Ureter (tissue), 1 donor: ENCODE measurements at regions not wholly inside any gene's neighbourhood (a gene's known extent, or its start where the extent isn't known, plus 50 kb on each side); places are given as distances from the start of the nearest gene placed in this dataset.
"Not testable (repeated sequence)": the region's sequence is repeated elsewhere in the genome, so short reads cannot be mapped to it uniquely, and the experiment has no call there.

Experiments
- DNase-seq: peaks from one replicate; pipeline ENCODE4 v3.0.0-alpha.2; 2020; ENCODE audit warnings: low spot score
- donor health status: DM: yes; HTN: yes; CAD: no.

GRCh38 chr12:59404109-59404650 lies 191.6 kb upstream of the SLC16A7 start:
- DNase-seq, result no peak

DNA sequence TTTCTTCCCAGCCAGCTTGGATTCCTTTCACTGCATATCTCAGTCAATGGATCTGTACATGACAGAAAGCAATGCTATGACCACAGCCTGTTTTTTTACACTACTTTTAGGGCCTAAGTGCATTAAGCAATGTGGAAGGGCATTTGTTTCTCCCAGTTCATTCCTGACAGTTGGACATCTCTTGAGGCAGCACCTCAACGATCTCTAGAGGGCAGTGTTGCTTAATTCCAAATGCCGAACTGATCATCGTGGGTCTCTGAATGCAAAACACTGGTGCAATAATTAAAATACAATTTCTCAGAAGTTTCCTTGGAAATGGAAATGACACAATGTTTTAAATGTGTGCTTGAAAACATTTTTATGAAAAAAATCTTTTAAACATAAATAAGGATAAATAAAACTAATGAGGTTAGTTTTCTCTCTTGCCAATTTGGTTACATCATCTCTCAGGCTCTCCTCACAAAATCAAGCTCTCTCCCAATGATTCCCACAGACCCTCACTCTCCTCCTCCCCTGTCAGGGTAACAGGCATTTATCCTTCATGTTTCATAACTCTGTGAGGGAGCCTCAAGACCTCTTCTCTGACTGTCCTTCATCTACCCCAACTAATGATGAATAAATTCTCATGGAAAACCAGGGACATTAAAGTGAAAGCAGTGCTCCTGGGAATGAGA lies 192.4 kb upstream of the SLC16A7 start:
- peak; percentile 62 for DNase-seq

- DNase-seq, result no peak
Measured at GRCh38 chr12:59401862-59402261, 194.0 kb upstream of the SLC16A7 start.

DNA sequence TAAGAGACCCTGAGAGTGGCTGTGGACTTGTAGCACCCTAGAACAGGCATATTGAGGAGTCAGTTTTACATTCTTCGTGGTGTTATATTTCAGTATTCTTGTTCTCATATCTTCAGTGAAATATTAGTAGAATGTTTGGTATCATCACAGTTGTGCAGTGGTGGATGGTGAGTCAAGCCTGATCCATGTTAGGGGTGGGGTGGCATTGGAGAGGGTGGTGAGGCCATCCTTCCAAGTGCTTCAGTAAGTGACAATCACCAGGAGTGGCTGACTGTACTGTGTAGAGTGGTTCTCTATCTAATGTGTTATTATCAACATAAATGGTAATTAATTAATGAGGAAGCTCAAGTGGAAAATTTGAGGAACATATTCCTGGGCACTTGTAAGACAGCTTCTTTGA lies 197.7 kb upstream of the SLC16A7 start:
- DNase-seq, result no peak

GRCh38 chr12:59396919-59397318 lies 198.9 kb upstream of the SLC16A7 start:
- no peak for DNase-seq

DNA sequence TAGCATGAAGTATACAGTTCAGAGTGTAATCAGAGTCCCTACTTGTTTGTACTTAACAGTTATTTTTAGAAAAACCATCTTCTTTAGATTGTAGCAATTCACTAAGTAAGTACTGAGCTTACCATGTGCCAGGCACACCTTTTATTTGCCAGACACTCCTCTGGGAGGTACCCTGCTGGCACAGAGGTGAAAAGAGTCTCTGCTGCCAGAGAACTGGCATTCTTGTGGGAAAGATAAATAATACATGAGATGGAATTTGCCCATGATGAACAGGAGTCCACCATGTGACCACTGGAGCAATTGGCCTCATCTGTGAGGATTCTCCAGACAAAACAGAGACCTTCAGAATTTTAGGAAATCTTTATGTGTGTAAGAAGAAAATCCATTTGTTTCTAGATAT lies 199.3 kb upstream of the SLC16A7 start:
- DNase-seq, result no peak

- DNase-seq, result not testable (repeated sequence)
Measured at GRCh38 chr12:59395310-59395709, 200.5 kb upstream of the SLC16A7 start.

DNA sequence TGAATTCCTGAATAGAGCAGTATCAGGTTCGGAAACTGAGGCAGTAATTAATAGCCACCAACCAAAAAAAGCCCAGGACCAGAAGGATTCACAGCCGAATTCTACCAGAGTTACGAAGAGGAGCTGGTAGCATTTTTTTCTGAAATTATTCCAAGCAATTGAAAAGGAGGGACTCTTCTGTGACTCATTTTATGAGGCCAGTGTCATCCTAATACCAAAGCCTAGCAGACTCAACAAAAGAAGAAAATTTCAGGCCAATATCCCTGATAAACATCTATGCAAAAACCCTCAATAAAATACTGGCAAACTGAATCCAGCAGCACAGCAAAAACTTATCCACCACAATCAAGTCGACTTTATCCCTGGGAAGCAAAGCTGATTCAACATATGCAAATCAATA lies 202.3 kb upstream of the SLC16A7 start:
- no peak for DNase-seq

DNA sequence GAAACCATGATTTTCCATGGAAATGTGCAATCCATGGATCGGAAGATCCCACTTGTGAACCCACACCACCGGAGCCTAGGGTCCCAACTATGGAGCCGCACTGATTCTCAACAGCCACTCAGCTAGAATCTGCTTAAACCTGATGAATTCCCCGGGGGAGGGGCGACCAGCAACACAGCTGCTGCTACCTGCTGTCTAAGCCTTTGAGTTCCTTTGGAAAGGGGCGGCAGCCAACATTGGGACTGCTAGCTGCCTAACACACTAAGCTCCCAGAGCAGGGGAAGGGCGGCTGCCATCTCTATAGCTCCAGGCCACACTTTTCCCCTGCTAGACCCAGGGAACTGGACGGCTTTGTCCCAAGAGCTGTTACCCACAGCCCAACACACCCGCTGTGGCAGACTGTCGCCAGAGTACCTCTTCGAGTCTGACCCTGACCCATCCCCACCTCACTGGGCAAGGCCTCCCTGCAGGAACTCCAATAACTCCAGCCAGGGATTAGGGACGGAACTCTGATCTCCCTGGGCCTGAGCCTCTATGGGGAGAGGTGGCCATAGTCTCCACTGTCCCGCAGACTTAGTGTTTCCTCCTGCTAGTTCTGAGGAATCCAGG lies 205.8 kb upstream of the SLC16A7 start:
- no peak for DNase-seq

- DNase-seq, result no peak
Measured at GRCh38 chr12:59388694-59389093, 207.1 kb upstream of the SLC16A7 start.

DNA sequence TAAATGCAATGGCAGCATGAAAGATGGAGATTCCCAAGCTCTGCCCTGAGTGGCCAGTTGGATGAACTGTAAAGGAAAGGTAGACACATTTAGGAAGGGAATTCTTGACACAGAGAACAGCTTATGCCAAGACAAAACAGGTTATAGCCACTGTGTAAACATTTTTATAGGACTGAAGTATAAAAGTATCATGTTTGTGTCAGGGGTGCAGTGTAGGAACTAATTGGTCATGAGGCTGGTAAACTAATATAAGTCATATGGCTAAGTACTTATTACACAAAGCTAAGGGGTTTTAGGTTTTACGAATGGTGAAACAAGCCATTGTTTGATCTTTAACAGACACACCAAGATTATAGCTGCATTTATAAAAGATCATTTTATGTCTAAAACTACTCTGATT lies 207.7 kb upstream of the SLC16A7 start:
- DNase-seq, result no peak

GRCh38 chr12:59386236-59386635 lies 209.6 kb upstream of the SLC16A7 start:
- no peak for DNase-seq

- no peak for DNase-seq
Measured at GRCh38 chr12:59383079-59383822, 212.6 kb upstream of the SLC16A7 start.

DNA sequence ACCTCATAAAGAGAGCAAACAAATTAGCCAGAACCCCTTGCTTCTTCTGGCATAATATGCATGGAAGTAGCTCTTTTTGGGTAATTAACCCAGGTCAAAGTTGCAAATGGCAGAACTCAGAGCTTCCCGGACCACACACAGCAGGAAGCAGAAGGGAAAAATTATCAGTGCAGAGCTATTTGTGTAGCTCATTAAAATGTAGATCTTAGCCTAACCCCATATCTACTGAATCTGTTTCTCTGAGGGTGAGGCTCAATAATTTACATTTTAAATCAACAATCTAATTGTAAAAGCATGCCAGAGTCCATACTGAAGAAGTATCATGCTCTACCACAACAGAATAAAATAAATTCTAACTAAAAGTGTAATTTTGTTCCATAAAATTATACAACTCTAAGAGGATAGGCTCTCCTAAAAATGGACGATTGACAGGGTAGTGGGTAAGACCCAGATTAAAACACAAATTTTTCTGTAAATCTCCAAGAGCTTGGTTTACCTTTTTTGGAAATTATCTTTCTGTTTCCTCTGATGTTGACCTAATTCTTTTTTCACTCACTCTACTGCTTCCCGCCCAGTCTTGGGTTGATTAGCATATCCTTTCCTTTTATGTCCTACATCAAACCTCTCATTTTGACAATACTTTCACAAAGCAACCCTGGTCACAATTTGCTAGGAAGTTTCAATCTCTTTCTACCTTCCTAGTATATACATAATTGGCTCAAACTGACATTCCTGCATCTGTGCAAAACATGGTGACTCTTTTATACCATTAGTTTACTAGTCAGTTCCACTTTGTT lies 213.3 kb upstream of the SLC16A7 start:
- no peak for DNase-seq

- no peak for DNase-seq
Measured at GRCh38 chr12:59381106-59381505, 214.7 kb upstream of the SLC16A7 start.

GRCh38 chr12:59375633-59376032 lies 220.2 kb upstream of the SLC16A7 start:
- no peak for DNase-seq

- DNase-seq, result no peak
Measured at GRCh38 chr12:59374783-59375182, 221.0 kb upstream of the SLC16A7 start.

- DNase-seq, result no peak
Measured at GRCh38 chr12:59372956-59373355, 222.9 kb upstream of the SLC16A7 start.

DNA sequence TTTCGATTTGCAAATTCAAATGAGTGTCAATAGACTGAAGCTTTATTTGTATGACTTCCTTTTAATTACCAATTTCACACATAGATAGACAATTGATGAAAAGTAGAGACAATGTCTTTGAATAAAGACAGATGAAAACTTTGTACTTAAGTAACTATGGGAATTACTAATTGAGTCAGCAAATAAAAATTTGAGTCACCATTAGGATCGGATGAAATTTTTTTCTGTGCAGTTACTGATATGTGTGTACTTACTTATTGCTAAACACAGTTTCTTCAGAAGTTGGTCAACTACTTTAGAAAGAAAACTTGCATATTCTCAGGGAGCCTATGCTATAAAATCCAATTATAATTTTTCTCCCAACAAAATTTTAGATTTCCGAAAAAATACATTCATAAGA lies 224.9 kb upstream of the SLC16A7 start:
- DNase-seq, result no peak

DNA sequence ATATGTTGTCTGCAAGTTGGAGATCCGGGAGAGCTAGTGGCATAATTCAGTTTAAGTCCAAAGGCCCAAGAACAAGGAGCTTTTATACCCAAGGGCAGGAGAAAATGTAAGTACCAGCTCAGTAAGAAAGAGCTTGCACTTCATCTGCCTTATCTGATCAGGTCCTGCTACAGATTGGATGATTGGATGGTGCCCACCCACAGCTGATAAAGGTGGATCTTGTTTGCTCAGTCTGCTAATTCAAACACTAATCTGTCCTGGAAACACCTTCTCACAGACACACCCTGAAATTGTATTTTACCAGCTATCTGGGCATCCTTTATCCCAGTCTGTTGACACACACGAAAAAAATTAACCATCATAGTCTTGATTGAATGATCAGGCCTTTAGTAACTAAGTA lies 230.7 kb upstream of the SLC16A7 start:
- no peak for DNase-seq

GRCh38 chr12:59357811-59358210 lies 238.0 kb upstream of the SLC16A7 start:
- no peak for DNase-seq

GRCh38 chr12:59346248-59346647 lies 249.6 kb upstream of the SLC16A7 start:
- not testable (repeated sequence) for DNase-seq
